ENCODE measurements at regions not wholly inside any gene's neighbourhood (a gene's known extent, or its start where the extent isn't known, plus 50 kb on each side); places are given as distances from the start of the nearest gene placed in this dataset.

- DNase-seq (ENCODE audit: low read depth in 2 of 2): no peak
Measured at GRCh38 chr2:149920389-149920788, 332.8 kb upstream of the MMADHC start.

- no peak for DNase-seq (ENCODE audit: low read depth in 2 of 2)
Measured at GRCh38 chr2:149915151-149915550, 327.6 kb upstream of the MMADHC start.

GRCh38 chr2:149908726-149909683 is 321.4 kb upstream of the MMADHC start:
- no peak for DNase-seq (ENCODE audit: low read depth in 2 of 2)

GRCh38 chr2:149906886-149907285 is 319.3 kb upstream of the MMADHC start:
- DNase-seq (ENCODE audit: low read depth in 2 of 2): no peak

- no peak for DNase-seq (ENCODE audit: low read depth in 2 of 2)
Measured at GRCh38 chr2:149904352-149905175, 317.0 kb upstream of the MMADHC start.

- no peak for DNase-seq (ENCODE audit: low read depth in 2 of 2)
Measured at GRCh38 chr2:149903626-149904025, 316.1 kb upstream of the MMADHC start.

- no peak for DNase-seq (ENCODE audit: low read depth in 2 of 2)
Measured at GRCh38 chr2:149902081-149902480, 314.5 kb upstream of the MMADHC start.

GRCh38 chr2:149901231-149901859 is 313.8 kb upstream of the MMADHC start:
- no peak for DNase-seq (ENCODE audit: low read depth in 2 of 2)

GRCh38 chr2:149899390-149899789 is 311.8 kb upstream of the MMADHC start:
- no peak for DNase-seq (ENCODE audit: low read depth in 2 of 2)

- DNase-seq (ENCODE audit: low read depth in 2 of 2): no peak
Measured at GRCh38 chr2:149894760-149895159, 307.2 kb upstream of the MMADHC start.

GRCh38 chr2:149894226-149894625 is 306.7 kb upstream of the MMADHC start:
- DNase-seq (ENCODE audit: low read depth in 2 of 2): no peak

- DNase-seq (ENCODE audit: low read depth in 2 of 2): no peak
Measured at GRCh38 chr2:149892563-149892962, 305.0 kb upstream of the MMADHC start.

- no peak for DNase-seq (ENCODE audit: low read depth in 2 of 2)
Measured at GRCh38 chr2:149885946-149886345, 298.4 kb upstream of the MMADHC start.

- no peak for DNase-seq (ENCODE audit: low read depth in 2 of 2)
Measured at GRCh38 chr2:149885468-149885867, 297.9 kb upstream of the MMADHC start.

- DNase-seq (ENCODE audit: low read depth in 2 of 2): no peak
Measured at GRCh38 chr2:149884871-149885270, 297.3 kb upstream of the MMADHC start.

GRCh38 chr2:149877913-149878312 is 290.3 kb upstream of the MMADHC start:
- DNase-seq (ENCODE audit: low read depth in 2 of 2): no peak

GRCh38 chr2:149877074-149877473 is 289.5 kb upstream of the MMADHC start:
- DNase-seq (ENCODE audit: low read depth in 2 of 2): no peak

- DNase-seq (ENCODE audit: low read depth in 2 of 2): no peak
Measured at GRCh38 chr2:149873936-149874335, 286.4 kb upstream of the MMADHC start.

- DNase-seq (ENCODE audit: low read depth in 2 of 2): no peak
Measured at GRCh38 chr2:149872638-149873150, 285.1 kb upstream of the MMADHC start.

GRCh38 chr2:149872041-149872440 is 284.5 kb upstream of the MMADHC start:
- DNase-seq (ENCODE audit: low read depth in 2 of 2): no peak

GRCh38 chr2:149871091-149871885 is 283.7 kb upstream of the MMADHC start:
- no peak for DNase-seq (ENCODE audit: low read depth in 2 of 2)
